Astrocyte of the spinal cord (primary cell): ENCODE measurements at regions not wholly inside any gene's neighbourhood (a gene's known extent, or its start where the extent isn't known, plus 50 kb on each side); places are given as distances from the start of the nearest gene placed in this dataset.

ENCODE experiments used
- DNase-seq: peaks from one replicate; pipeline ENCODE4 v3.0.0; 2011; ENCODE audit warnings: low read depth, low spot score
- H3K4me3 ChIP-seq: 2 replicates; pipeline ENCODE4 v1.5.1; 2011; ENCODE audit warnings: low read depth, mild to moderate bottlenecking, low read length, moderate library complexity
- CTCF ChIP-seq: IDR thresholded peaks from 2 replicates; pipeline ENCODE4 v1.5.1; 2012; ENCODE audit warnings: low read depth, mild to moderate bottlenecking, low read length, inconsistent platforms
- in situ Hi-C: cut with HindIII; loops from 2 replicates; pipeline ENCODE4 v1.10.0; 2017; ENCODE audit warnings: low sequenced_read_pairs

- TF ChIP-seq CTCF = no peak
- in situ Hi-C loops = no loop called here
- no peak for DNase-seq
- no peak overlapping the region for H3K4me3 ChIP-seq
Observed at GRCh38 chr18:41145516-41145915, 809.5 kb upstream of the PIK3C3 start.

GRCh38 chr18:41144441-41144840, 810.6 kb upstream of the PIK3C3 start:
- in situ Hi-C loops = no loop called here
- DNase-seq = peak; percentile 59
- no peak for TF ChIP-seq CTCF
- no peak overlapping the region for H3K4me3 ChIP-seq

- H3K4me3 ChIP-seq = no peak overlapping the region
- DNase-seq = no peak
- no peak for TF ChIP-seq CTCF
- in situ Hi-C loops = no loop called here
Observed at GRCh38 chr18:41140506-41140905, 814.5 kb upstream of the PIK3C3 start.

- in situ Hi-C loops = no loop called here
- no peak overlapping the region for H3K4me3 ChIP-seq
- no peak for DNase-seq
- TF ChIP-seq CTCF = no peak
Observed at GRCh38 chr18:41135146-41135545, 819.9 kb upstream of the PIK3C3 start.

- peak; percentile 23 for DNase-seq
- in situ Hi-C loops = no loop called here
- no peak for TF ChIP-seq CTCF
- H3K4me3 ChIP-seq = no peak overlapping the region
Observed at GRCh38 chr18:41134426-41134825, 820.6 kb upstream of the PIK3C3 start.

GRCh38 chr18:41131050-41131449, 824.0 kb upstream of the PIK3C3 start:
- in situ Hi-C loops = no loop called here
- no peak for TF ChIP-seq CTCF
- no peak for DNase-seq
- no peak overlapping the region for H3K4me3 ChIP-seq

GRCh38 chr18:41128545-41128944, 826.5 kb upstream of the PIK3C3 start:
- no peak for TF ChIP-seq CTCF
- in situ Hi-C loops = no loop called here
- H3K4me3 ChIP-seq = no peak overlapping the region
- peak; percentile 47 for DNase-seq
